ENCODE measurements at regions not wholly inside any gene's neighbourhood (a gene's known extent, or its start where the extent isn't known, plus 50 kb on each side); places are given as distances from the start of the nearest gene placed in this dataset.
A peak's percentile ranks its signal among the peaks of the same experiment; 100 is the strongest.

DNA sequence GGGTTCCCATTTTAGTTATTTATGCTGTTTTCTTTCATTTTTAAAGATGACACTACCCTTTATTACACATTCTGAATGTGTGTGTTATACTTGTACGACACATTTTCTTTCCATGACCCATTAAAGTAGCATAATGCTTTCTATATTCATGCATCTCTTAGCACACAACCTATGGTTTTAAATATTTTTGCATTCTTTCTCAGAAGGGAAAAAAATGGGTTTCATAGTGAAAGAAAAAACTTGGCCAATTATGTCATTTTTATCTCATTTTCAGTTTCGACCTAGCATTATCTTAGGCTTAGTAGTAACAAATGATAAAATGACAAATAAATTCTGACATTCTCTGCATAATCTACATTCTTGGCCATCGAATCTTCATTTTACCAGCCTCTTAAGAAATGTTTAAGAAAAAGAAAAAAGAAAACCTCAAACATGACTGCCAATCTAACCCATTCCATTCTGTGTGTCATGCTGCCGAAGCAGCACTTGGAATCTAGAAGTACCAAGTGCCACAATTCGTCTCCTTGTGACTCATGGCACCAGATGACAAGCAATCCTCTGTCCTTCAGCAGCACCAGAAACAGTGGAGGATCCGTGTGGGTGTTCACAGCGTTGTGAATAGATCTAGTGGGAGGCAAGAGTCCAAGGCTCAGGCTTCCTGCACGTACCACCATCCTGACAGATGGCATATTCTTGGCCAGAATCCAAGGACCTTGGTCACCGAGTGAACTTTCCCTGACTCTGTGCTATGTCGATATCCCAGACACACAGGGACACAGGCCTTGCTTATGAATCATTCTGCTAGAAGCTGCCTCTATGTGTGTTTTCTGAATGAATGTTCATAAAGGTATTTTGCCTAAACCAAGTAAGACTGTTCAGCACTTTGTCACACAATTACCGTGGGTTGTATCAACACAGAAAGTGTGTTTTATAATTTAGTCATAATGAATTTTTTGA is 502.7 kb downstream of the NR2F1-AS1 start:
- no peak for TF ChIP-seq CTCF (IDR thresholded peaks at IDR 0.05; ENCODE audit: low read depth, low read length)
- peak; percentile 55 for DNase-seq (ENCODE audit: extremely low read depth, low read depth)

DNA sequence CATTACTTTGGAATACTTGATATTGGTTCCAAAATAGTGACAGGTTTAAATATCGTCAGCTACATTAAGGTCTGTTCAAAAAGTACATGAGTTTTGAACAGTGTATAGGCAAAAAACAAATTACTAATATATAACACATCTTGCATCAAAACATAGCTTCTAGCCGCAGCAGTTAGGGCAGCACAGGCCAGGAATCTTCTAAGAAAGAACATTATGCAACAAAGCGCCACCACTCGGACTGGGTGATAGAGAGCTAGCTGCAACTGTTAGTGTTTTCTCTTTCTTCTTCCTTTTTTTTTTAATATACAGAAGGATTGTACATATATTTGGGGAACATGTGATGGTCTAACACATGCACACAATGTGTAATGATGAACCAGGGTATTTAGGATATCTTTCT is 504.5 kb downstream of the NR2F1-AS1 start:
- no peak for TF ChIP-seq CTCF (IDR thresholded peaks at IDR 0.05; ENCODE audit: low read depth, low read length)
- DNase-seq (ENCODE audit: extremely low read depth, low read depth) = no peak

DNA sequence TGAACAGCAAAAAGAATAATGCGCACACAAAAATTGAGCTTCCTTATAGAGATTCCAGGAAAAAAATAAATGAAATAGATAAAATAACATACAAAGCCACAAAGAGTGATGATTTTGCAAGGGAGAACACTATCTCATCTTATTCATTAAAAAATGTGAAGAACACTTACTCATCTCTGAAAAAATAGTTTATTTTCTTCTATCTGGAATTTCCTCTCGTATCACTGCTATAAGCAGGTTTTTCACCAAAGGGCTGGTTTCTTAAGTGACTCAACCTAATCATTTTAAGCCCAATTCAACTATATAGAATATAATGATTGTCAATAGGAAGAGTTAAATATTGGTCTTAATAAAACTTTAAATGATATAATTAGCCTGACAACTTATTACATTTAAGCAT is 504.9 kb downstream of the NR2F1-AS1 start:
- no peak for TF ChIP-seq CTCF (IDR thresholded peaks at IDR 0.05; ENCODE audit: low read depth, low read length)
- no peak for DNase-seq (ENCODE audit: extremely low read depth, low read depth)

GRCh38 chr5:93073547-93073946 is 507.5 kb downstream of the NR2F1-AS1 start:
- TF ChIP-seq CTCF (IDR thresholded peaks at IDR 0.05; ENCODE audit: low read depth, low read length) = no peak

GRCh38 chr5:93072831-93073459 is 508.1 kb downstream of the NR2F1-AS1 start:
- DNase-seq (ENCODE audit: extremely low read depth, low read depth) = no peak

More at GRCh38 chr5:93073547-93073946, 507.5 kb downstream of the NR2F1-AS1 start:
- no peak for DNase-seq (ENCODE audit: extremely low read depth, low read depth)

GRCh38 chr5:93071710-93072109 is 509.3 kb downstream of the NR2F1-AS1 start:
- TF ChIP-seq CTCF (IDR thresholded peaks at IDR 0.05; ENCODE audit: low read depth, low read length) = no peak
- DNase-seq (ENCODE audit: extremely low read depth, low read depth) = no peak

More at GRCh38 chr5:93072831-93073459, 508.1 kb downstream of the NR2F1-AS1 start:
- no peak for TF ChIP-seq CTCF (IDR thresholded peaks at IDR 0.05; ENCODE audit: low read depth, low read length)

DNA sequence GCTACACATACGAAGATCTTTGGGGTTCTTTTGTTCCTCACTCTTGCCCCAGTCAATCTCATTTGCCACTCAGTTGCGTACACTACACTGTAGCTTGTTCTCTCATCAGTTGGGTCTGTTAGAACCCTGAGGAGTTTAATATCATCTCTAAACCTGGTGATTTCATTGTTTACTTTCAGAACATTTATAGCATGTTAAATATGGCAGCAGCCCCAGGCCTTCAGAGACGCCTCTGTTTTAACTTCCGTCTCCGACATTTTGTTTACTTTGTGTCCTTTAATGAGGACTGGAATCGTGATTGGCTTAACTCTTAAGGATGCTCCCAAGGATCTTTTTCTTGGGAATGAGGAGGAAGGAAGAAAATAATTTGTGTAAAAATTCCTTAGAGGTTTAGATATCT is 510.1 kb downstream of the NR2F1-AS1 start:
- no peak for DNase-seq (ENCODE audit: extremely low read depth, low read depth)
- no peak for TF ChIP-seq CTCF (IDR thresholded peaks at IDR 0.05; ENCODE audit: low read depth, low read length)
